HG02798 (cell line): ENCODE measurements at regions not wholly inside any gene's neighbourhood (a gene's known extent, or its start where the extent isn't known, plus 50 kb on each side); places are given as distances from the start of the nearest gene placed in this dataset.
"Not testable (repeated sequence)": the region's sequence is repeated elsewhere in the genome, so short reads cannot be mapped to it uniquely, and the experiment has no call there.

Experiments
- ATAC-seq: cut with Tn5 transposase; IDR thresholded peaks from one replicate; pipeline ENCODE4 v1.9.1; 2021; ENCODE audit warnings: mild to moderate bottlenecking; ENCODE audit not compliant: unreplicated experiment, poor library complexity

- peak; percentile 40 for ATAC-seq
These were observed 118.1 kb downstream of the ZNF365 start for GRCh38 chr10:62492012-62492869.

- ATAC-seq, result no peak
These were observed 118.7 kb downstream of the ZNF365 start for GRCh38 chr10:62492870-62493180.

GRCh38 chr10:62496925-62497324 lies 122.8 kb downstream of the ZNF365 start:
- ATAC-seq, result no peak

- no peak for ATAC-seq
These were observed 124.1 kb downstream of the ZNF365 start for GRCh38 chr10:62498271-62498670.

- not testable (repeated sequence) for ATAC-seq
These were observed 125.9 kb downstream of the ZNF365 start for GRCh38 chr10:62500116-62500515.

GRCh38 chr10:62501547-62501946 lies 127.4 kb downstream of the ZNF365 start:
- no peak for ATAC-seq

GRCh38 chr10:62502995-62503613 lies 128.9 kb downstream of the ZNF365 start:
- ATAC-seq, result no peak

GRCh38 chr10:62503872-62504271 lies 129.7 kb downstream of the ZNF365 start:
- ATAC-seq, result no peak

GRCh38 chr10:62506371-62506770 lies 132.2 kb downstream of the ZNF365 start:
- ATAC-seq, result no peak

- ATAC-seq, result no peak
These were observed 137.1 kb downstream of the ZNF365 start for GRCh38 chr10:62511238-62511637.

- ATAC-seq, result peak; percentile 90
These were observed 137.5 kb downstream of the ZNF365 start for GRCh38 chr10:62511656-62512055.

- ATAC-seq, result no peak
These were observed 138.7 kb downstream of the ZNF365 start for GRCh38 chr10:62512732-62513475.

GRCh38 chr10:62514079-62514693 lies 140.0 kb downstream of the ZNF365 start:
- no peak for ATAC-seq

- ATAC-seq, result no peak
These were observed 143.1 kb downstream of the ZNF365 start for GRCh38 chr10:62517252-62517651.

GRCh38 chr10:62527019-62527827 lies 153.1 kb downstream of the ZNF365 start:
- ATAC-seq, result peak; percentile 57

GRCh38 chr10:62528441-62528840 lies 154.3 kb downstream of the ZNF365 start:
- peak; percentile 94 for ATAC-seq

GRCh38 chr10:62529396-62529795 lies 155.2 kb downstream of the ZNF365 start:
- ATAC-seq, result no peak

GRCh38 chr10:62534031-62534430 lies 159.9 kb downstream of the ZNF365 start:
- no peak for ATAC-seq

- no peak for ATAC-seq
These were observed 164.4 kb downstream of the ZNF365 start for GRCh38 chr10:62538606-62539005.

GRCh38 chr10:62540389-62540788 lies 166.2 kb downstream of the ZNF365 start:
- ATAC-seq, result peak; percentile 61
